ENCODE measurements at regions not wholly inside any gene's neighbourhood (a gene's known extent, or its start where the extent isn't known, plus 50 kb on each side); places are given as distances from the start of the nearest gene placed in this dataset.
"Not testable (repeated sequence)": the region's sequence is repeated elsewhere in the genome, so short reads cannot be mapped to it uniquely, and the experiment has no call there.

GRCh38 chr2:223282221-223282620 is 230.2 kb downstream of the KCNE4 start:
- no peaks in the 10 kb centered on the region for H3K9me3 ChIP-seq (ENCODE audit: control insufficient read depth in 3 of 3, low read length in 3 of 3)
- H3K27ac ChIP-seq (ENCODE audit: low read depth, low read length) = no peak overlapping the region
- no peak overlapping the region for H3K9ac ChIP-seq (ENCODE audit: low read depth in 1 of 3, low read length in 3 of 3)
- H3K4me3 ChIP-seq (ENCODE audit: low read length in 3 of 3) = no peak overlapping the region
- H3K4me1 ChIP-seq (ENCODE audit: control insufficient read depth in 3 of 3, insufficient read depth in 3 of 3, low read length in 3 of 3) = no peaks in the 10 kb centered on the region
- no peaks in the 10 kb centered on the region for H3K27me3 ChIP-seq (ENCODE audit: control insufficient read depth in 3 of 3, insufficient read depth in 3 of 3, low read length in 3 of 3)
- H3K36me3 ChIP-seq (ENCODE audit: control insufficient read depth in 3 of 3, insufficient read depth in 3 of 3, low read length in 3 of 3) = no peaks in the 10 kb centered on the region

GRCh38 chr2:223283329-223283728 is 231.3 kb downstream of the KCNE4 start:
- H3K9me3 ChIP-seq (ENCODE audit: control insufficient read depth in 3 of 3, low read length in 3 of 3) = no peaks in the 10 kb centered on the region
- no peak overlapping the region for H3K4me3 ChIP-seq (ENCODE audit: low read length in 3 of 3)
- no peak overlapping the region for H3K9ac ChIP-seq (ENCODE audit: low read depth in 1 of 3, low read length in 3 of 3)
- H3K27me3 ChIP-seq (ENCODE audit: control insufficient read depth in 3 of 3, insufficient read depth in 3 of 3, low read length in 3 of 3) = no peaks in the 10 kb centered on the region
- H3K4me1 ChIP-seq (ENCODE audit: control insufficient read depth in 3 of 3, insufficient read depth in 3 of 3, low read length in 3 of 3) = no peaks in the 10 kb centered on the region
- no peak overlapping the region for H3K27ac ChIP-seq (ENCODE audit: low read depth, low read length)
- no peaks in the 10 kb centered on the region for H3K36me3 ChIP-seq (ENCODE audit: control insufficient read depth in 3 of 3, insufficient read depth in 3 of 3, low read length in 3 of 3)

GRCh38 chr2:223283771-223284170 is 231.8 kb downstream of the KCNE4 start:
- Histone ChIP-seq H3K4me1 (ENCODE audit: control insufficient read depth in 3 of 3, insufficient read depth in 3 of 3, low read length in 3 of 3) (no peaks in the 10 kb centered on the region), H3K9me3 (ENCODE audit: control insufficient read depth in 3 of 3, low read length in 3 of 3) (no peaks in the 10 kb centered on the region), H3K36me3 (ENCODE audit: control insufficient read depth in 3 of 3, insufficient read depth in 3 of 3, low read length in 3 of 3) (no peaks in the 10 kb centered on the region), H3K4me3 (ENCODE audit: low read length in 3 of 3) (no peak overlapping the region), H3K27ac (ENCODE audit: low read depth, low read length) (no peak overlapping the region), H3K27me3 (ENCODE audit: control insufficient read depth in 3 of 3, insufficient read depth in 3 of 3, low read length in 3 of 3) (no peaks in the 10 kb centered on the region), H3K9ac (ENCODE audit: low read depth in 1 of 3, low read length in 3 of 3) (no peak overlapping the region)

GRCh38 chr2:223285370-223286265 is 233.6 kb downstream of the KCNE4 start:
- Histone ChIP-seq H3K9me3 (ENCODE audit: control insufficient read depth in 3 of 3, low read length in 3 of 3) (no peaks in the 10 kb centered on the region), H3K27ac (ENCODE audit: low read depth, low read length) (no peak overlapping the region), H3K4me1 (ENCODE audit: control insufficient read depth in 3 of 3, insufficient read depth in 3 of 3, low read length in 3 of 3) (no peaks in the 10 kb centered on the region), H3K9ac (ENCODE audit: low read depth in 1 of 3, low read length in 3 of 3) (no peak overlapping the region), H3K4me3 (ENCODE audit: low read length in 3 of 3) (no peak overlapping the region), H3K36me3 (ENCODE audit: control insufficient read depth in 3 of 3, insufficient read depth in 3 of 3, low read length in 3 of 3) (no peaks in the 10 kb centered on the region), H3K27me3 (ENCODE audit: control insufficient read depth in 3 of 3, insufficient read depth in 3 of 3, low read length in 3 of 3) (no peaks in the 10 kb centered on the region)

- no peaks in the 10 kb centered on the region for H3K9me3 ChIP-seq (ENCODE audit: control insufficient read depth in 3 of 3, low read length in 3 of 3)
- no peaks in the 10 kb centered on the region for H3K36me3 ChIP-seq (ENCODE audit: control insufficient read depth in 3 of 3, insufficient read depth in 3 of 3, low read length in 3 of 3)
- no peaks in the 10 kb centered on the region for H3K27me3 ChIP-seq (ENCODE audit: control insufficient read depth in 3 of 3, insufficient read depth in 3 of 3, low read length in 3 of 3)
- no peak overlapping the region for H3K27ac ChIP-seq (ENCODE audit: low read depth, low read length)
- H3K4me3 ChIP-seq (ENCODE audit: low read length in 3 of 3) = no peak overlapping the region
- no peaks in the 10 kb centered on the region for H3K4me1 ChIP-seq (ENCODE audit: control insufficient read depth in 3 of 3, insufficient read depth in 3 of 3, low read length in 3 of 3)
- H3K9ac ChIP-seq (ENCODE audit: low read depth in 1 of 3, low read length in 3 of 3) = no peak overlapping the region
Observed at GRCh38 chr2:223294756-223295155, 242.8 kb downstream of the KCNE4 start.

- H3K36me3 ChIP-seq (ENCODE audit: control insufficient read depth in 3 of 3, insufficient read depth in 3 of 3, low read length in 3 of 3) = no peaks in the 10 kb centered on the region
- H3K9me3 ChIP-seq (ENCODE audit: control insufficient read depth in 3 of 3, low read length in 3 of 3) = no peaks in the 10 kb centered on the region
- no peak overlapping the region for H3K4me3 ChIP-seq (ENCODE audit: low read length in 3 of 3)
- no peaks in the 10 kb centered on the region for H3K4me1 ChIP-seq (ENCODE audit: control insufficient read depth in 3 of 3, insufficient read depth in 3 of 3, low read length in 3 of 3)
- no peaks in the 10 kb centered on the region for H3K27me3 ChIP-seq (ENCODE audit: control insufficient read depth in 3 of 3, insufficient read depth in 3 of 3, low read length in 3 of 3)
- no peak overlapping the region for H3K27ac ChIP-seq (ENCODE audit: low read depth, low read length)
- H3K9ac ChIP-seq (ENCODE audit: low read depth in 1 of 3, low read length in 3 of 3) = no peak overlapping the region
Observed at GRCh38 chr2:223297788-223298187, 245.8 kb downstream of the KCNE4 start.

- H3K9ac ChIP-seq (ENCODE audit: low read depth in 1 of 3, low read length in 3 of 3); H3K36me3 ChIP-seq (ENCODE audit: control insufficient read depth in 3 of 3, insufficient read depth in 3 of 3, low read length in 3 of 3); H3K4me1 ChIP-seq (ENCODE audit: control insufficient read depth in 3 of 3, insufficient read depth in 3 of 3, low read length in 3 of 3); H3K27ac ChIP-seq (ENCODE audit: low read depth, low read length); H3K4me3 ChIP-seq (ENCODE audit: low read length in 3 of 3); H3K9me3 ChIP-seq (ENCODE audit: control insufficient read depth in 3 of 3, low read length in 3 of 3); H3K27me3 ChIP-seq (ENCODE audit: control insufficient read depth in 3 of 3, insufficient read depth in 3 of 3, low read length in 3 of 3): not testable (repeated sequence)
Observed at GRCh38 chr2:223298329-223298728, 246.3 kb downstream of the KCNE4 start.

- Histone ChIP-seq H3K4me3 (ENCODE audit: low read length in 3 of 3) (no peak overlapping the region), H3K27me3 (ENCODE audit: control insufficient read depth in 3 of 3, insufficient read depth in 3 of 3, low read length in 3 of 3) (no peaks in the 10 kb centered on the region), H3K27ac (ENCODE audit: low read depth, low read length) (no peak overlapping the region), H3K9me3 (ENCODE audit: control insufficient read depth in 3 of 3, low read length in 3 of 3) (no peaks in the 10 kb centered on the region), H3K36me3 (ENCODE audit: control insufficient read depth in 3 of 3, insufficient read depth in 3 of 3, low read length in 3 of 3) (no peaks in the 10 kb centered on the region), H3K4me1 (ENCODE audit: control insufficient read depth in 3 of 3, insufficient read depth in 3 of 3, low read length in 3 of 3) (no peaks in the 10 kb centered on the region), H3K9ac (ENCODE audit: low read depth in 1 of 3, low read length in 3 of 3) (no peak overlapping the region)
Observed at GRCh38 chr2:223300326-223300725, 248.3 kb downstream of the KCNE4 start.

- H3K27ac ChIP-seq (ENCODE audit: low read depth, low read length) = no peak overlapping the region
- H3K9ac ChIP-seq (ENCODE audit: low read depth in 1 of 3, low read length in 3 of 3) = no peak overlapping the region
- H3K36me3 ChIP-seq (ENCODE audit: control insufficient read depth in 3 of 3, insufficient read depth in 3 of 3, low read length in 3 of 3) = no peaks in the 10 kb centered on the region
- no peaks in the 10 kb centered on the region for H3K4me1 ChIP-seq (ENCODE audit: control insufficient read depth in 3 of 3, insufficient read depth in 3 of 3, low read length in 3 of 3)
- H3K9me3 ChIP-seq (ENCODE audit: control insufficient read depth in 3 of 3, low read length in 3 of 3) = no peaks in the 10 kb centered on the region
- H3K4me3 ChIP-seq (ENCODE audit: low read length in 3 of 3) = no peak overlapping the region
- H3K27me3 ChIP-seq (ENCODE audit: control insufficient read depth in 3 of 3, insufficient read depth in 3 of 3, low read length in 3 of 3) = no peaks in the 10 kb centered on the region
Observed at GRCh38 chr2:223306371-223306770, 254.4 kb downstream of the KCNE4 start.

- H3K4me3 ChIP-seq (ENCODE audit: low read length in 3 of 3) = no peak overlapping the region
- no peak overlapping the region for H3K27ac ChIP-seq (ENCODE audit: low read depth, low read length)
- no peaks in the 10 kb centered on the region for H3K27me3 ChIP-seq (ENCODE audit: control insufficient read depth in 3 of 3, insufficient read depth in 3 of 3, low read length in 3 of 3)
- no peaks in the 10 kb centered on the region for H3K36me3 ChIP-seq (ENCODE audit: control insufficient read depth in 3 of 3, insufficient read depth in 3 of 3, low read length in 3 of 3)
- peaks cover 0 to 4% (median 0%) of the 10 kb centered on the region in 3 donors for H3K4me1 ChIP-seq (ENCODE audit: control insufficient read depth in 3 of 3, insufficient read depth in 3 of 3, low read length in 3 of 3)
- H3K9ac ChIP-seq (ENCODE audit: low read depth in 1 of 3, low read length in 3 of 3) = no peak overlapping the region
- no peaks in the 10 kb centered on the region for H3K9me3 ChIP-seq (ENCODE audit: control insufficient read depth in 3 of 3, low read length in 3 of 3)
Observed at GRCh38 chr2:223311889-223312680, 260.1 kb downstream of the KCNE4 start.
